AG04449 (cell line): ENCODE measurements at regions not wholly inside any gene's neighbourhood (a gene's known extent, or its start where the extent isn't known, plus 50 kb on each side); places are given as distances from the start of the nearest gene placed in this dataset.
"Not testable (repeated sequence)": the region's sequence is repeated elsewhere in the genome, so short reads cannot be mapped to it uniquely, and the experiment has no call there.

Source experiments
- CTCF ChIA-PET: fragments of 350-600 bp; formaldehyde crosslinking; extraction: SDS; loops from one replicate; lab custom pipeline; 2021; ENCODE audit warnings: antibody characterized with exemption; lab: Yijun Ruan, JAX
- POLR2A ChIA-PET: fragments of 400-600, 350-600 bp; formaldehyde crosslinking; extraction: SDS; loops from one replicate; lab custom pipeline; 2020; ENCODE audit warnings: antibody characterized with exemption, inconsistent platforms; lab: Yijun Ruan, JAX
- DNase-seq: peaks from one replicate; pipeline ENCODE4 v3.0.0-alpha.2; 2010; ENCODE audit warnings: low read depth, low spot score
- H3K4me3 ChIP-seq: 2 replicates; pipeline ENCODE4 v1.5.1; 2011; ENCODE audit warnings: low read depth, mild to moderate bottlenecking, control low read depth, low read length
- CTCF ChIP-seq: IDR thresholded peaks from one replicate; pipeline ENCODE4 v1.5.1; 2011; ENCODE audit warnings: mild to moderate bottlenecking, moderate library complexity, low read length, control low read depth, inconsistent platforms; ENCODE audit not compliant: insufficient read depth; ENCODE audit errors: missing control alignments

GRCh38 chr10:34018129-34018528 lies 683.7 kb upstream of the NRP1 start:
- ChIA-PET POLR2A (no interaction called here), CTCF (interaction anchor here (1.1 to 1.3 kb wide), 2 partner anchors 11 to 19 kb away, joined by 3 to 4 read pairs; no protein-coding TSS in a partner anchor)
- no peak for DNase-seq
- H3K4me3 ChIP-seq, result no peak overlapping the region
- TF ChIP-seq CTCF, result no peak

- no peak for TF ChIP-seq CTCF
- H3K4me3 ChIP-seq, result no peak overlapping the region
- CTCF ChIA-PET, result interaction anchor here (1.3 kb wide), 2 partner anchors 8 to 20 kb away, joined by 3 read pairs; no protein-coding TSS in a partner anchor
- POLR2A ChIA-PET, result no interaction called here
- no peak for DNase-seq
Measured at GRCh38 chr10:34017281-34017680, 682.8 kb upstream of the NRP1 start.

- TF ChIP-seq CTCF, result no peak
- H3K4me3 ChIP-seq, result no peak overlapping the region
- CTCF ChIA-PET, result interaction anchor here (1.3 kb wide), 1 partner anchor 9 kb away, joined by 3 read pairs; no protein-coding TSS in a partner anchor
- POLR2A ChIA-PET, result no interaction called here
- DNase-seq, result no peak
Measured at GRCh38 chr10:34016576-34016975, 682.1 kb upstream of the NRP1 start.

GRCh38 chr10:34015700-34016099 lies 681.2 kb upstream of the NRP1 start:
- POLR2A ChIA-PET, result no interaction called here
- CTCF ChIA-PET, result interaction anchor here (0.8 kb wide), 1 partner anchor 9 kb away, joined by 3 read pairs; no protein-coding TSS in a partner anchor
- no peak overlapping the region for H3K4me3 ChIP-seq
- DNase-seq, result no peak
- TF ChIP-seq CTCF, result no peak

GRCh38 chr10:34013235-34013634 lies 678.8 kb upstream of the NRP1 start:
- H3K4me3 ChIP-seq, result no peak overlapping the region
- CTCF ChIA-PET, result no interaction called here
- POLR2A ChIA-PET, result no interaction called here
- no peak for DNase-seq
- TF ChIP-seq CTCF, result no peak

- no peak overlapping the region for H3K4me3 ChIP-seq
- POLR2A ChIA-PET, result no interaction called here
- CTCF ChIA-PET, result no interaction called here
- no peak for DNase-seq
- no peak for TF ChIP-seq CTCF
Measured at GRCh38 chr10:34010891-34011290, 676.4 kb upstream of the NRP1 start.

GRCh38 chr10:34010228-34010627 lies 675.8 kb upstream of the NRP1 start:
- POLR2A ChIA-PET, DNase-seq, H3K4me3 ChIP-seq, CTCF ChIA-PET: not testable (repeated sequence)
